GM23338 (cell line): ENCODE measurements at regions not wholly inside any gene's neighbourhood (a gene's known extent, or its start where the extent isn't known, plus 50 kb on each side); places are given as distances from the start of the nearest gene placed in this dataset.

ENCODE experiments used
- ATAC-seq: fragments of 200-7000 bp; cut with Tn5 transposase; 3 replicates; pipeline ENCODE4 v1.9.1; 2020
- DNase-seq: peaks from one replicate; pipeline ENCODE4 v3.0.0-alpha.2; 2015; ENCODE audit warnings: low spot score
- H2AFZ ChIP-seq: fragments of 200-600 bp; sonication (generic); 2 replicates; pipeline ENCODE4 v1.8.0; 2016; ENCODE audit warnings: antibody characterized with exemption, mild to moderate bottlenecking, moderate library complexity
- H3F3A ChIP-seq: fragments of 200-600 bp; sonication (generic); replicated peaks from 2 replicates; pipeline ENCODE4 v1.8.0; 2017; ENCODE audit warnings: antibody characterized with exemption, mixed run types, low read depth
- H3K27ac ChIP-seq: fragments of 200-600 bp; sonication (generic); 2 replicates; pipeline ENCODE4 v1.6.1; 2016; ENCODE audit warnings: low read depth
- H3K27me3 ChIP-seq: fragments of 200-600 bp; sonication (generic); 2 replicates; pipeline ENCODE4 v1.8.0; 2016; ENCODE audit warnings: mild to moderate bottlenecking, mixed run types, moderate library complexity; ENCODE audit not compliant: insufficient read depth
- H3K36me3 ChIP-seq: fragments of 200-600 bp; sonication (generic); 2 replicates; pipeline ENCODE4 v1.8.0; 2016; ENCODE audit warnings: mild to moderate bottlenecking; ENCODE audit not compliant: insufficient read depth
- H3K4me1 ChIP-seq: fragments of 200-600 bp; sonication (generic); 2 replicates; pipeline ENCODE4 v1.8.0; 2016; ENCODE audit warnings: mild to moderate bottlenecking, moderate library complexity; ENCODE audit not compliant: insufficient read depth
- H3K4me2 ChIP-seq: fragments of 200-600 bp; sonication (generic); 2 replicates; pipeline ENCODE4 v1.7.1; 2017; ENCODE audit warnings: mixed run types
- H3K4me3 ChIP-seq: fragments of 200-600 bp; sonication (generic); 2 replicates; pipeline ENCODE4 v1.6.1; 2016; ENCODE audit warnings: mixed run types
- H3K79me2 ChIP-seq: fragments of 200-600 bp; sonication (generic); replicated peaks from 2 replicates; pipeline ENCODE4 v1.8.0; 2017; ENCODE audit warnings: mild to moderate bottlenecking; ENCODE audit not compliant: insufficient read depth
- H3K9me2 ChIP-seq: fragments of 200-600 bp; sonication (generic); 2 replicates; pipeline ENCODE4 v1.8.0; 2017; ENCODE audit not compliant: insufficient read depth
- H4K20me1 ChIP-seq: fragments of 200-600 bp; sonication (generic); replicated peaks from 2 replicates; pipeline ENCODE4 v1.8.0; 2017; ENCODE audit warnings: mild to moderate bottlenecking; ENCODE audit not compliant: insufficient read depth
- H3K27ac Mint-ChIP-seq: 2 replicates; pipeline ENCODE4 v1.8.0; 2020; ENCODE audit warnings: inconsistent platforms, mild to moderate bottlenecking, moderate library complexity, mixed read lengths
- H3K27me3 Mint-ChIP-seq: 3 replicates; pipeline ENCODE4 v1.8.0; 2022; ENCODE audit warnings: low read depth, mild to moderate bottlenecking, moderate library complexity, mixed read lengths, inconsistent platforms; ENCODE audit not compliant: insufficient read depth, poor library complexity
- H3K36me3 Mint-ChIP-seq: 3 replicates; pipeline ENCODE4 v1.8.0; 2021; ENCODE audit warnings: low read depth, mild to moderate bottlenecking, inconsistent platforms, moderate library complexity, mixed read lengths
- H3K4me1 Mint-ChIP-seq: 3 replicates; pipeline ENCODE4 v1.8.0; 2020; ENCODE audit warnings: mild to moderate bottlenecking, inconsistent platforms, mixed read lengths
- H3K4me3 Mint-ChIP-seq: 3 replicates; pipeline ENCODE4 v1.8.0; 2021; ENCODE audit warnings: moderate library complexity, mild to moderate bottlenecking, inconsistent platforms, mixed read lengths
- H3K9me3 Mint-ChIP-seq: 3 replicates; pipeline ENCODE4 v1.8.0; 2020; ENCODE audit warnings: moderate library complexity, mild to moderate bottlenecking, inconsistent platforms, mixed read lengths
- CREB1 ChIP-seq: fragments of 250-450 bp; sonication (Bioruptor Pico); IDR thresholded peaks from 2 replicates; pipeline ENCODE4 v1.5.0; 2020; ENCODE audit warnings: low read depth, mild to moderate bottlenecking, moderate library complexity
- CTCF ChIP-seq, 2 experiments: fragments of 200-600 bp in 1 of 2; sonication (generic) in 1 of 2; conservative IDR thresholded peaks; 2 replicates each; pipeline versions ENCODE4 v1.5.1 to v1.6.1; 2016 to 2017; ENCODE audit warnings: antibody characterized with exemption in 2 of 2, low read depth in 2 of 2, mild to moderate bottlenecking in 2 of 2, moderate library complexity in 1 of 2
- ETS1 ChIP-seq: IDR thresholded peaks from 2 replicates; pipeline ENCODE4 v1.6.1; 2016; ENCODE audit warnings: antibody characterized with exemption
- EZH2 ChIP-seq: fragments of 200-600 bp; sonication (generic); IDR thresholded peaks from one replicate; pipeline ENCODE4 v1.8.0; 2017; ENCODE audit warnings: antibody characterized with exemption, mild to moderate bottlenecking, low read depth; ENCODE audit not compliant: unreplicated experiment
- EZH2phosphoT487 ChIP-seq: fragments of 200-600 bp; sonication (generic); IDR thresholded peaks from one replicate; pipeline ENCODE4 v1.8.1; 2018; ENCODE audit warnings: antibody characterized with exemption; ENCODE audit not compliant: unreplicated experiment
- JUNB ChIP-seq: IDR thresholded peaks from one replicate; pipeline ENCODE4 v1.6.1; 2016; ENCODE audit warnings: antibody characterized with exemption; ENCODE audit not compliant: unreplicated experiment
- NANOG ChIP-seq: IDR thresholded peaks from 2 replicates; pipeline ENCODE4 v1.6.1; 2016; ENCODE audit warnings: antibody characterized with exemption, borderline replicate concordance
- POLR2AphosphoS5 ChIP-seq: IDR thresholded peaks from 2 replicates; pipeline ENCODE4 v1.6.1; 2016; ENCODE audit warnings: antibody characterized with exemption, low read depth
- REST ChIP-seq: IDR thresholded peaks from one replicate; pipeline ENCODE4 v1.6.1; 2018; ENCODE audit warnings: antibody characterized with exemption; ENCODE audit not compliant: unreplicated experiment
- STAT1 ChIP-seq: IDR thresholded peaks from one replicate; pipeline ENCODE4 v1.6.1; 2016; ENCODE audit warnings: antibody characterized with exemption; ENCODE audit not compliant: unreplicated experiment
- ZNF114 ChIP-seq: fragments of 250-450 bp; sonication (Bioruptor Pico); IDR thresholded peaks from 2 replicates; pipeline ENCODE4 v1.5.0; 2020; ENCODE audit warnings: mild to moderate bottlenecking, moderate library complexity
- ZNF331 ChIP-seq: fragments of 250-450 bp; sonication (Bioruptor Pico); IDR thresholded peaks from 2 replicates; pipeline ENCODE4 v1.5.0; 2020; ENCODE audit warnings: low read depth, mild to moderate bottlenecking, moderate library complexity

GRCh38 chr7:136144182-136144581 is 167.0 kb upstream of the MTPN start:
- H3K79me2 ChIP-seq, result no peaks in the 10 kb centered on the region
- no peaks in the 10 kb centered on the region for H3K9me2 ChIP-seq
- H3K27ac ChIP-seq, result no peak overlapping the region
- Mint-ChIP-seq H3K36me3 (no peaks in the 10 kb centered on the region), H3K9me3 (no peaks in the 10 kb centered on the region), H3K4me1 (no peaks in the 10 kb centered on the region), H3K27me3 (no peaks in the 10 kb centered on the region), H3K27ac (no peak overlapping the region), H3K4me3 (no peak overlapping the region)
- no peaks in the 10 kb centered on the region for H3F3A ChIP-seq
- no peaks in the 10 kb centered on the region for H4K20me1 ChIP-seq
- no peak overlapping the region for H2AFZ ChIP-seq
- no peaks in the 10 kb centered on the region for H3K4me1 ChIP-seq
- ATAC-seq, result no peak
- DNase-seq, result no peak
- no peak overlapping the region for H3K4me3 ChIP-seq
- no peaks in the 10 kb centered on the region for H3K27me3 ChIP-seq
- H3K4me2 ChIP-seq, result no peak overlapping the region
- H3K36me3 ChIP-seq, result no peaks in the 10 kb centered on the region
- TF ChIP-seq POLR2AphosphoS5 (no peak), CTCF (conservative IDR thresholded peaks at IDR 0.05; ENCODE audit: low read depth in 2 of 2) (no peak), CREB1 (CRISPR knock-in tag) (no peak), NANOG (no peak)

- Mint-ChIP-seq H3K4me1 (no peaks in the 10 kb centered on the region), H3K36me3 (no peaks in the 10 kb centered on the region), H3K27me3 (no peaks in the 10 kb centered on the region), H3K4me3 (no peak overlapping the region), H3K27ac (no peak overlapping the region), H3K9me3 (no peaks in the 10 kb centered on the region)
- no peaks in the 10 kb centered on the region for H3K27me3 ChIP-seq
- ATAC-seq, result no peak
- H3K4me2 ChIP-seq, result no peak overlapping the region
- no peak overlapping the region for H3K27ac ChIP-seq
- no peaks in the 10 kb centered on the region for H3K9me2 ChIP-seq
- no peak overlapping the region for H3K4me3 ChIP-seq
- no peak overlapping the region for H2AFZ ChIP-seq
- no peaks in the 10 kb centered on the region for H4K20me1 ChIP-seq
- no peaks in the 10 kb centered on the region for H3F3A ChIP-seq
- DNase-seq, result no peak
- H3K36me3 ChIP-seq, result no peaks in the 10 kb centered on the region
- no peaks in the 10 kb centered on the region for H3K79me2 ChIP-seq
- no peaks in the 10 kb centered on the region for H3K4me1 ChIP-seq
- no peak for TF ChIP-seq CTCF (conservative IDR thresholded peaks at IDR 0.05; ENCODE audit: low read depth in 2 of 2)
- no peak for TF ChIP-seq STAT1
- TF ChIP-seq POLR2AphosphoS5, result no peak
- no peak for TF ChIP-seq EZH2
- TF ChIP-seq ZNF114 (CRISPR knock-in tag), result no peak
- TF ChIP-seq NANOG, result no peak
- no peak for TF ChIP-seq ZNF331 (CRISPR knock-in tag)
- no peak for TF ChIP-seq JUNB
- TF ChIP-seq ETS1, result no peak
- TF ChIP-seq EZH2phosphoT487, result no peak
- TF ChIP-seq REST, result no peak
Measured at GRCh38 chr7:136143271-136143670, 166.1 kb upstream of the MTPN start.
